ENCODE measurements at regions not wholly inside any gene's neighbourhood (a gene's known extent, or its start where the extent isn't known, plus 50 kb on each side); places are given as distances from the start of the nearest gene placed in this dataset.

DNA sequence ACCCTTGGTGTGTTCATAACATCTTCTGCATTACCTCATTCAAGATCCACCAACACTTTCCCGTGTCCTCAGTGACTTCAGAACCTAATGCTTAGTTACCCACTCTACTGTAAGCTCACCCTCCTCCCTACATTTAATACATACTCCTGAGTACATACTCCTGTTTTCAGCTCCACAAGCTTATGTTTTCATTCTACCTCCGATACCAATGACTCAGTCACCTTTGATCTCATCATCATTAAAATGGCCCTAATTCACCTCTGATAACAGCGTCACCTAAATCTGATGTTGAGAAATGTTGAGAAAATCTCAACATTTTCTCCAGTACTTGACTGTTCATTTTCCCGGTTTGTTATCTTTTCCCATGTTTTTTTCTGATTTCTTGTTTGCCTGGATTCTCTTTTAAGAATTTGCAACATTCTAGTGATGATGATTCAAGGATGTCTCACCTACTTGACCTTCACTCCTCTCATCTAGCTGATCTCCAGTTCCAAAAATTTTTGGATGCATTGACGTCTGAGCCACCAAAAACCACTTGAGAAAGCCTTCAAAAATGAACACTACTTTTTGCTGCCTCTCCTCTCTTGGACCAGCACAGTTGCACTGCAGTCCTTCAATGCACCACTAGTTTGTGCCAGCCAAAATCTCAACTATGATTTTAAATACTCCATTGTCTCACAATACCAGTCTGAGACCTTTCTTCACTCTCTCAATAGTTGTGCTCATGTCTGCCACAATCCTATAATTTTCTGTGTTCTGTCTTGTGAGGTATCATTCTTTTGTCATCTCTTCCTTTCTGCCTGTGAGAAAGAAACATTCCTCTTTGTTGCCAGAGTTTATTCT, 220.7 kb upstream of the SEMA6D start:
- Histone ChIP-seq H3K27ac (ENCODE audit: low read depth, low read length) (no peak overlapping the region), H2AFZ (ENCODE audit: low read depth, low read length, poor library complexity, severe bottlenecking) (no peak overlapping the region), H3K36me3 (ENCODE audit: control insufficient read depth in 1 of 2, insufficient read depth in 2 of 2, low read length in 2 of 2) (no peaks in the 10 kb centered on the region), H3K9me2 (ENCODE audit: insufficient read depth) (no peaks in the 10 kb centered on the region), H3K4me2 (ENCODE audit: low read length) (no peak overlapping the region), H3K4me3 (replicated peaks in 1 of 2; ENCODE audit: low read depth in 1 of 2, low read length in 2 of 2) (no peak overlapping the region), H3K9me3 (ENCODE audit: control insufficient read depth in 1 of 2, insufficient read depth in 1 of 2, low read depth in 1 of 2, low read length in 2 of 2) (peaks cover 0 to 40% of the 10 kb centered on the region in 2 experiments; a peak in 3 of 4 replicates), H4K20me1 (ENCODE audit: insufficient read depth) (no peaks in the 10 kb centered on the region), H3K9ac (ENCODE audit: low read length) (no peak overlapping the region), H3K4me1 (ENCODE audit: control insufficient read depth in 1 of 2, insufficient read depth in 2 of 2, low read length in 2 of 2) (no peaks in the 10 kb centered on the region), H3K79me2 (ENCODE audit: insufficient read depth, low read length) (no peaks in the 10 kb centered on the region), H3K27me3 (ENCODE audit: insufficient read depth, low read length) (no peaks in the 10 kb centered on the region)
- ChIA-PET RAD21 (ENCODE audit: low non-redundant PET in 1 of 2, low total read pairs in 2 of 2, uncharacterized antibody in 2 of 2, unreplicated experiment in 2 of 2) (no interaction called here), POLR2A (no interaction called here), CTCF (no interaction called here)
- intact Hi-C loops (cut with micrococcal nuclease), result no loop called here
- ATAC-seq (no peak), DNase-seq (ENCODE audit: low read depth, low spot score) (no peak)
- no TSS peak for BruUV-seq (replicated peaks)
- TF ChIP-seq POLR2A (IDR thresholded peaks at IDR 0.05; ENCODE audit: borderline replicate concordance, extremely low read depth, insufficient read depth, insufficient read length) (no peak), TCF7L2 (IDR thresholded peaks at IDR 0.05; ENCODE audit: borderline replicate concordance, extremely low read depth, insufficient read depth, insufficient read length) (no peak), EZH2 (IDR thresholded peaks at IDR 0.05) (no peak), SRF (IDR thresholded peaks at IDR 0.05; ENCODE audit: low read depth) (no peak), YY1 (IDR thresholded peaks at IDR 0.05; ENCODE audit: extremely low read depth, insufficient replicate concordance, low read depth, low read length) (no peak), SIN3A (IDR thresholded peaks at IDR 0.05; ENCODE audit: low read depth) (no peak), ZNF274 (IDR thresholded peaks at IDR 0.05; ENCODE audit: low read depth, low read length) (no peak), CEBPB (IDR thresholded peaks at IDR 0.05; ENCODE audit: low read depth) (no peak), EZH2phosphoT487 (IDR thresholded peaks at IDR 0.05; ENCODE audit: borderline replicate concordance) (no peak), CBX3 (IDR thresholded peaks at IDR 0.05; ENCODE audit: low read depth) (no peak)
- TF ChIP-seq, protein P1, sequence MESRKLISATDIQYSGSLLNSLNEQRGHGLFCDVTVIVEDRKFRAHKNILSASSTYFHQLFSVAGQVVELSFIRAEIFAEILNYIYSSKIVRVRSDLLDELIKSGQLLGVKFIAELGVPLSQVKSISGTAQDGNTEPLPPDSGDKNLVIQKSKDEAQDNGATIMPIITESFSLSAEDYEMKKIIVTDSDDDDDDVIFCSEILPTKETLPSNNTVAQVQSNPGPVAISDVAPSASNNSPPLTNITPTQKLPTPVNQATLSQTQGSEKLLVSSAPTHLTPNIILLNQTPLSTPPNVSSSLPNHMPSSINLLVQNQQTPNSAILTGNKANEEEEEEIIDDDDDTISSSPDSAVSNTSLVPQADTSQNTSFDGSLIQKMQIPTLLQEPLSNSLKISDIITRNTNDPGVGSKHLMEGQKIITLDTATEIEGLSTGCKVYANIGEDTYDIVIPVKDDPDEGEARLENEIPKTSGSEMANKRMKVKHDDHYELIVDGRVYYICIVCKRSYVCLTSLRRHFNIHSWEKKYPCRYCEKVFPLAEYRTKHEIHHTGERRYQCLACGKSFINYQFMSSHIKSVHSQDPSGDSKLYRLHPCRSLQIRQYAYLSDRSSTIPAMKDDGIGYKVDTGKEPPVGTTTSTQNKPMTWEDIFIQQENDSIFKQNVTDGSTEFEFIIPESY (IDR thresholded peaks at IDR 0.05; ENCODE audit: extremely low read depth, insufficient replicate concordance, low read length), result no peak
- TF ChIP-seq, protein P2, sequence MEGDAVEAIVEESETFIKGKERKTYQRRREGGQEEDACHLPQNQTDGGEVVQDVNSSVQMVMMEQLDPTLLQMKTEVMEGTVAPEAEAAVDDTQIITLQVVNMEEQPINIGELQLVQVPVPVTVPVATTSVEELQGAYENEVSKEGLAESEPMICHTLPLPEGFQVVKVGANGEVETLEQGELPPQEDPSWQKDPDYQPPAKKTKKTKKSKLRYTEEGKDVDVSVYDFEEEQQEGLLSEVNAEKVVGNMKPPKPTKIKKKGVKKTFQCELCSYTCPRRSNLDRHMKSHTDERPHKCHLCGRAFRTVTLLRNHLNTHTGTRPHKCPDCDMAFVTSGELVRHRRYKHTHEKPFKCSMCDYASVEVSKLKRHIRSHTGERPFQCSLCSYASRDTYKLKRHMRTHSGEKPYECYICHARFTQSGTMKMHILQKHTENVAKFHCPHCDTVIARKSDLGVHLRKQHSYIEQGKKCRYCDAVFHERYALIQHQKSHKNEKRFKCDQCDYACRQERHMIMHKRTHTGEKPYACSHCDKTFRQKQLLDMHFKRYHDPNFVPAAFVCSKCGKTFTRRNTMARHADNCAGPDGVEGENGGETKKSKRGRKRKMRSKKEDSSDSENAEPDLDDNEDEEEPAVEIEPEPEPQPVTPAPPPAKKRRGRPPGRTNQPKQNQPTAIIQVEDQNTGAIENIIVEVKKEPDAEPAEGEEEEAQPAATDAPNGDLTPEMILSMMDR (IDR thresholded peaks at IDR 0.05 in 2 of 3, conservative IDR thresholded peaks at IDR 0.05 in 1 of 3; ENCODE audit: borderline replicate concordance in 1 of 3, insufficient read depth in 1 of 3, low read depth in 2 of 3, low read length in 2 of 3), result no peak
- TF ChIP-seq, protein P3, sequence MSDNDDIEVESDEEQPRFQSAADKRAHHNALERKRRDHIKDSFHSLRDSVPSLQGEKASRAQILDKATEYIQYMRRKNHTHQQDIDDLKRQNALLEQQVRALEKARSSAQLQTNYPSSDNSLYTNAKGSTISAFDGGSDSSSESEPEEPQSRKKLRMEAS (IDR thresholded peaks at IDR 0.05), result no peak

Data from HCT116 (cell line).